ENCODE measurements at regions not wholly inside any gene's neighbourhood (a gene's known extent, or its start where the extent isn't known, plus 50 kb on each side); places are given as distances from the start of the nearest gene placed in this dataset.

GRCh38 chr22:48315439-48316256 is 1512.0 kb downstream of the BRD1 start:
- POLR2A ChIA-PET = no interaction called here
- Mint-ChIP-seq H3K27me3 (peaks cover 0 to 18% (median 6%) of the 10 kb centered on the region in 5 donors), H3K9me3 (peaks cover 2 to 22% (median 12%) of the 10 kb centered on the region in 9 donors), H3K36me3 (peaks cover 0 to 15% (median 3%) of the 10 kb centered on the region in 3 donors), H3K4me1 (no peaks in the 10 kb centered on the region), H3K27ac (no peak overlapping the region), H3K4me3 (no peak overlapping the region)
- peak in 2 of 10 donors; percentile 8 to 53 for DNase-seq
- no peak for ATAC-seq

- POLR2A ChIA-PET = no interaction called here
- ATAC-seq (no peak), DNase-seq (no peak)
- Mint-ChIP-seq H3K36me3 (peaks cover 0 to 20% (median 3%) of the 10 kb centered on the region in 3 donors), H3K27me3 (peaks cover 0 to 12% (median 4%) of the 10 kb centered on the region in 5 donors), H3K27ac (no peak overlapping the region), H3K9me3 (peaks cover 2 to 22% (median 15%) of the 10 kb centered on the region in 9 donors), H3K4me1 (no peaks in the 10 kb centered on the region), H3K4me3 (no peak overlapping the region)
Measured at GRCh38 chr22:48314073-48314472, 1513.6 kb downstream of the BRD1 start.

- no peaks in the 10 kb centered on the region for H3K4me1 Mint-ChIP-seq
- H3K9me3 Mint-ChIP-seq = peaks cover 2 to 22% (median 15%) of the 10 kb centered on the region in 9 donors
- peaks cover 0 to 20% (median 3%) of the 10 kb centered on the region in 3 donors for H3K36me3 Mint-ChIP-seq
- no peak overlapping the region for H3K27ac Mint-ChIP-seq
- H3K27me3 Mint-ChIP-seq = peaks cover 0 to 9% (median under 1%) of the 10 kb centered on the region in 5 donors
- ATAC-seq (no peak), DNase-seq (peak in 1 of 10 donors; percentile 21)
- H3K4me3 Mint-ChIP-seq = no peak overlapping the region
- POLR2A ChIA-PET = no interaction called here
Measured at GRCh38 chr22:48313175-48313830, 1514.4 kb downstream of the BRD1 start.

GRCh38 chr22:48310740-48311139 is 1516.9 kb downstream of the BRD1 start:
- POLR2A ChIA-PET = no interaction called here
- DNase-seq (peak in 1 of 10 donors; percentile 36), ATAC-seq (no peak)
- no peak overlapping the region for H3K4me3 Mint-ChIP-seq
- no peak overlapping the region for H3K27ac Mint-ChIP-seq
- peaks cover 0 to 20% (median 3%) of the 10 kb centered on the region in 3 donors for H3K36me3 Mint-ChIP-seq
- peaks cover 2 to 22% (median 15%) of the 10 kb centered on the region in 9 donors for H3K9me3 Mint-ChIP-seq
- H3K27me3 Mint-ChIP-seq = peaks cover 0 to 9% (median 0%) of the 10 kb centered on the region in 5 donors
- H3K4me1 Mint-ChIP-seq = no peaks in the 10 kb centered on the region

- peaks cover 0 to 20% (median 3%) of the 10 kb centered on the region in 3 donors for H3K36me3 Mint-ChIP-seq
- POLR2A ChIA-PET = no interaction called here
- ATAC-seq = no peak
- no peak overlapping the region for H3K4me3 Mint-ChIP-seq
- peaks cover 0 to 6% (median 0%) of the 10 kb centered on the region in 5 donors for H3K27me3 Mint-ChIP-seq
- peaks cover 2 to 22% (median 15%) of the 10 kb centered on the region in 9 donors for H3K9me3 Mint-ChIP-seq
- H3K27ac Mint-ChIP-seq = no peak overlapping the region
- no peak for DNase-seq
- no peaks in the 10 kb centered on the region for H3K4me1 Mint-ChIP-seq
Measured at GRCh38 chr22:48310289-48310688, 1517.4 kb downstream of the BRD1 start.

- Mint-ChIP-seq H3K27ac (no peak overlapping the region), H3K27me3 (peaks cover 0 to 7% (median 0%) of the 10 kb centered on the region in 5 donors), H3K4me1 (no peaks in the 10 kb centered on the region), H3K9me3 (peaks cover 2 to 22% (median 15%) of the 10 kb centered on the region in 9 donors), H3K36me3 (peaks cover 0 to 20% (median 3%) of the 10 kb centered on the region in 3 donors), H3K4me3 (no peak overlapping the region)
- ATAC-seq (no peak), DNase-seq (no peak)
- POLR2A ChIA-PET = no interaction called here
Measured at GRCh38 chr22:48309836-48310235, 1517.8 kb downstream of the BRD1 start.

GRCh38 chr22:48309115-48309705 is 1518.5 kb downstream of the BRD1 start:
- peak overlapping the region in 1 of 10 donors; percentile 59 for H3K27ac Mint-ChIP-seq
- peaks cover 0 to 20% (median 3%) of the 10 kb centered on the region in 3 donors for H3K36me3 Mint-ChIP-seq
- H3K4me3 Mint-ChIP-seq = no peak overlapping the region
- peaks cover 0 to 3% (median 0%) of the 10 kb centered on the region in 5 donors for H3K27me3 Mint-ChIP-seq
- H3K9me3 Mint-ChIP-seq = peaks cover 2 to 22% (median 15%) of the 10 kb centered on the region in 9 donors
- DNase-seq = no peak
- H3K4me1 Mint-ChIP-seq = no peaks in the 10 kb centered on the region
- POLR2A ChIA-PET = no interaction called here
- no peak for ATAC-seq

GRCh38 chr22:48307931-48308330 is 1519.7 kb downstream of the BRD1 start:
- Mint-ChIP-seq H3K27ac (no peak overlapping the region), H3K4me3 (no peak overlapping the region), H3K9me3 (peaks cover 2 to 22% (median 9%) of the 10 kb centered on the region in 9 donors), H3K27me3 (peaks cover 0 to 3% (median 0%) of the 10 kb centered on the region in 5 donors), H3K4me1 (no peaks in the 10 kb centered on the region), H3K36me3 (peaks cover 0 to 15% (median 3%) of the 10 kb centered on the region in 3 donors)
- ATAC-seq (no peak), DNase-seq (no peak)
- POLR2A ChIA-PET = no interaction called here

GRCh38 chr22:48306785-48307510 is 1520.7 kb downstream of the BRD1 start:
- DNase-seq (no peak), ATAC-seq (no peak)
- H3K4me3 Mint-ChIP-seq = no peak overlapping the region
- H3K27me3 Mint-ChIP-seq = peaks cover 0 to 3% (median 0%) of the 10 kb centered on the region in 5 donors
- H3K27ac Mint-ChIP-seq = no peak overlapping the region
- POLR2A ChIA-PET = no interaction called here
- peaks cover 0 to 13% (median 7%) of the 10 kb centered on the region in 9 donors for H3K9me3 Mint-ChIP-seq
- H3K36me3 Mint-ChIP-seq = peaks cover 0 to 8% (median 3%) of the 10 kb centered on the region in 3 donors
- H3K4me1 Mint-ChIP-seq = no peaks in the 10 kb centered on the region

GRCh38 chr22:48306284-48306683 is 1521.4 kb downstream of the BRD1 start:
- peaks cover 0 to 6% (median 3%) of the 10 kb centered on the region in 9 donors for H3K9me3 Mint-ChIP-seq
- H3K27me3 Mint-ChIP-seq = peaks cover 0 to 3% (median 0%) of the 10 kb centered on the region in 5 donors
- POLR2A ChIA-PET = no interaction called here
- DNase-seq (no peak), ATAC-seq (no peak)
- peaks cover 0 to 2% (median 0%) of the 10 kb centered on the region in 4 donors for H3K4me1 Mint-ChIP-seq
- H3K36me3 Mint-ChIP-seq = peaks cover 0 to 5% (median 0%) of the 10 kb centered on the region in 3 donors
- H3K27ac Mint-ChIP-seq = no peak overlapping the region
- H3K4me3 Mint-ChIP-seq = no peak overlapping the region

GRCh38 chr22:48305726-48306235 is 1521.9 kb downstream of the BRD1 start:
- DNase-seq (no peak), ATAC-seq (no peak)
- H3K4me3 Mint-ChIP-seq = no peak overlapping the region
- H3K27ac Mint-ChIP-seq = no peak overlapping the region
- peaks cover 0 to 3% (median 0%) of the 10 kb centered on the region in 9 donors for H3K9me3 Mint-ChIP-seq
- H3K4me1 Mint-ChIP-seq = peaks cover 0 to 2% (median 0%) of the 10 kb centered on the region in 4 donors
- H3K36me3 Mint-ChIP-seq = peaks cover 0 to 5% (median 0%) of the 10 kb centered on the region in 3 donors
- POLR2A ChIA-PET = no interaction called here
- H3K27me3 Mint-ChIP-seq = peaks cover 0 to 3% (median 0%) of the 10 kb centered on the region in 5 donors

GRCh38 chr22:48303369-48303725 is 1524.3 kb downstream of the BRD1 start:
- no peak overlapping the region for H3K27ac Mint-ChIP-seq
- H3K9me3 Mint-ChIP-seq = peaks cover 0 to 1% (median 0%) of the 10 kb centered on the region in 9 donors
- no peaks in the 10 kb centered on the region for H3K36me3 Mint-ChIP-seq
- peaks cover 0 to 2% (median 0%) of the 10 kb centered on the region in 4 donors for H3K4me1 Mint-ChIP-seq
- no peak for ATAC-seq
- no peak overlapping the region for H3K4me3 Mint-ChIP-seq
- POLR2A ChIA-PET = no interaction called here
- peaks cover 0 to 8% (median 0%) of the 10 kb centered on the region in 5 donors for H3K27me3 Mint-ChIP-seq
- no peak for DNase-seq

All from naive thymus-derived CD8-positive, alpha-beta T cell (primary cell).